Body of pancreas (tissue), 4 donors: ENCODE measurements at regions not wholly inside any gene's neighbourhood (a gene's known extent, or its start where the extent isn't known, plus 50 kb on each side); places are given as distances from the start of the nearest gene placed in this dataset.

ENCODE experiments used
- ATAC-seq: fragments of 150-250 bp; one replicate; pipeline ENCODE4 v1.9.1; 2016
- DNase-seq, 4 donors: peaks; one replicate each; pipeline ENCODE4 v3.0.0-alpha.2; 2019
- H3K27ac ChIP-seq, 4 donors: fragments of 200-600 bp; sonication (generic); 1 replicate in 3 of 4; 2 replicates in 1 of 4; pipeline versions ENCODE4 v1.5.1 to v1.6.1; 2016 to 2019; ENCODE audit warnings: mild to moderate bottlenecking in 1 of 4, mixed read lengths in 1 of 4, moderate library complexity in 1 of 4
- H3K27me3 ChIP-seq, 2 donors: fragments of 200-600 bp; sonication (generic); one replicate each; pipeline ENCODE4 v1.6.0; 2016; ENCODE audit warnings: mild to moderate bottlenecking in 1 of 2
- H3K36me3 ChIP-seq, 2 donors: fragments of 200-600 bp; sonication (generic); replicated peaks in 1 of 2; 2 replicates each; pipeline ENCODE4 v1.5.1; 2016; ENCODE audit warnings: low read depth in 2 of 2; ENCODE audit not compliant: insufficient read depth in 1 of 2
- H3K4me1 ChIP-seq: fragments of 200-600 bp; sonication (generic); one replicate; pipeline ENCODE4 v1.6.0; 2016
- H3K4me3 ChIP-seq, 2 donors: fragments of 200-600 bp; sonication (generic); 1 replicate in 1 of 2; 2 replicates in 1 of 2; pipeline ENCODE4 v1.5.1; 2016 to 2019
- H3K9me3 ChIP-seq, 3 donors: fragments of 200-600 bp; sonication (generic); 1 replicate in 2 of 3; 2 replicates in 1 of 3; pipeline ENCODE4 v1.5.1; 2016
- POLR2A ChIP-seq, 3 donors: fragments of 450-650 bp; IDR thresholded peaks; one replicate each; pipeline ENCODE4 v1.6.1; 2016; ENCODE audit warnings: antibody characterized with exemption in 3 of 3, mild to moderate bottlenecking in 2 of 3
- WGBS, 2 donors: methylation state at CpG; one replicate each; pipeline ENCODE4 v1.1.5; 2017; 5-methylcytosine and 5-hydroxymethylcytosine counted together
- intact Hi-C: fragments of 100-400 bp; cut with DNase I; formaldehyde crosslinking; loops from one replicate; pipeline ENCODE4 v1.15.1; 2023
- TF ChIP-seq, protein P1 (sequence below), 7 experiments: fragments of 450-650 bp in 4 of 7; fragments of 200-600 bp in 3 of 7; sonication (generic) in 3 of 7; IDR thresholded peaks; one replicate each; pipeline ENCODE4 v1.5.1; 2016 to 2019; ENCODE audit warnings: antibody characterized with exemption in 7 of 7

GRCh38 chr9:16342246-16343020 is 528.0 kb downstream of the BNC2 start:
- Histone ChIP-seq H3K36me3 (no peaks in the 10 kb centered on the region), H3K4me3 (no peak overlapping the region), H3K27ac (no peak overlapping the region), H3K4me1 (no peaks in the 10 kb centered on the region), H3K27me3 (no peaks in the 10 kb centered on the region), H3K9me3 (no peaks in the 10 kb centered on the region)
- WGBS, 2 donors = 70 to 77% methylated on average over 7 of the region's 7 CpGs
- ATAC-seq = no peak
- TF ChIP-seq, protein P1, sequence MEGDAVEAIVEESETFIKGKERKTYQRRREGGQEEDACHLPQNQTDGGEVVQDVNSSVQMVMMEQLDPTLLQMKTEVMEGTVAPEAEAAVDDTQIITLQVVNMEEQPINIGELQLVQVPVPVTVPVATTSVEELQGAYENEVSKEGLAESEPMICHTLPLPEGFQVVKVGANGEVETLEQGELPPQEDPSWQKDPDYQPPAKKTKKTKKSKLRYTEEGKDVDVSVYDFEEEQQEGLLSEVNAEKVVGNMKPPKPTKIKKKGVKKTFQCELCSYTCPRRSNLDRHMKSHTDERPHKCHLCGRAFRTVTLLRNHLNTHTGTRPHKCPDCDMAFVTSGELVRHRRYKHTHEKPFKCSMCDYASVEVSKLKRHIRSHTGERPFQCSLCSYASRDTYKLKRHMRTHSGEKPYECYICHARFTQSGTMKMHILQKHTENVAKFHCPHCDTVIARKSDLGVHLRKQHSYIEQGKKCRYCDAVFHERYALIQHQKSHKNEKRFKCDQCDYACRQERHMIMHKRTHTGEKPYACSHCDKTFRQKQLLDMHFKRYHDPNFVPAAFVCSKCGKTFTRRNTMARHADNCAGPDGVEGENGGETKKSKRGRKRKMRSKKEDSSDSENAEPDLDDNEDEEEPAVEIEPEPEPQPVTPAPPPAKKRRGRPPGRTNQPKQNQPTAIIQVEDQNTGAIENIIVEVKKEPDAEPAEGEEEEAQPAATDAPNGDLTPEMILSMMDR (IDR thresholded peaks at IDR 0.05) = no peak
- no peak for TF ChIP-seq POLR2A (IDR thresholded peaks at IDR 0.05)
- intact Hi-C loops = no loop called here
- DNase-seq = no peak

DNA sequence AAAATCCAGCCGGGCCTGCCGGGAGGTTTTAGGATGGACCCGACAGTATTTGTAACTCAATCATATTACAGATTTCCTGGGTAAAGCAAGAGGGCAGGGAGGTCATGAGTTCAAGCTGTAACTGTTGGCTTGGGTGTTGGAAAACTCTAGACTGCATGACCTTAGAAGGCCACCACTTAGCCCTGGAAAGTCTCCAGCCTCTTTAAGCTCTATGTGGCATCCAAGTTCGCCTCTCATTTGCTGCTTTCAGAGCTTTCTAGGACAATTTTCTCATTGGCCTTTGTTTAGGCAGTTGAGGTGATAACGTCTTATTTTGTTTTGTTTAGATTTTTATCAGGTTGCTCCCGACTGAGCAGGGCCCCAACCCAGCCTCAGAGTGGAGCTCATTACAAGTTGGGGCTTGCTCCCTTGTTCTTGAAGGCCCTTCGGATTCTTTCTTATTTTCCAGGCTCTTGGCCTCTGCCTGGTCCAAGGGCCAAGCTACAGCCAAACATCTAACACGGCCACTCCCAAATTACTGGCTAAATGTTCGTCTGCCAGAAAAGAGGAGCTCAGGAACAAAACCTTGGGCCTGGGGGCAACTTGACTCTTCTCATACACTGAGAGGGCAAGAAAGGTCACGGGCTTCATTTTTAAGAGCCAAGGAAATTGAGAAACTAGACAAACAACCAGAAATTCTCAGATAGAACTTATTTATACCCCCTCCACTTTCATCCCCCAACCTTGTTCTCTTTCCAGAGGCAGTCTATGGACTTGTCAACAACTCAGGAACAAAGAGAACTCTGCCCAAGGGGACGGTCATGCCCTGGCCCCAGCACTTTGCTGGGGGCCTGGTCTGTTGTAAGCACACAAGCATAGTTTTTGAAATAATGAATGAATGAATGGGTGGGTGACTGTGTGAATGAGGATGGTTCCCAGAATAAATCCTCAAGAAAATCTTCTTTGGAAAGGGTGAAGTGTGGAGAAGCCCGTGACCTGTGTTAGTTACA is 526.9 kb downstream of the BNC2 start:
- no peak overlapping the region for H3K27ac ChIP-seq
- H3K4me1 ChIP-seq = no peaks in the 10 kb centered on the region
- DNase-seq = no peak
- H3K9me3 ChIP-seq = no peaks in the 10 kb centered on the region
- H3K4me3 ChIP-seq = no peak overlapping the region
- no peak for TF ChIP-seq POLR2A (IDR thresholded peaks at IDR 0.05)
- TF ChIP-seq, protein P1 (IDR thresholded peaks at IDR 0.05) = no peak
- 68 to 71% methylated on average over 12 of the region's 12 CpGs for WGBS, 2 donors
- no peaks in the 10 kb centered on the region for H3K36me3 ChIP-seq
- no peaks in the 10 kb centered on the region for H3K27me3 ChIP-seq
- intact Hi-C loops = no loop called here
- ATAC-seq = no peak

GRCh38 chr9:16344343-16344742 is 526.1 kb downstream of the BNC2 start:
- no peak for ATAC-seq
- H3K4me3 ChIP-seq = no peak overlapping the region
- H3K9me3 ChIP-seq = no peaks in the 10 kb centered on the region
- 62 to 65% methylated on average over 6 of the region's 6 CpGs for WGBS, 2 donors
- no peak overlapping the region for H3K27ac ChIP-seq
- H3K27me3 ChIP-seq = no peaks in the 10 kb centered on the region
- no peaks in the 10 kb centered on the region for H3K4me1 ChIP-seq
- no peaks in the 10 kb centered on the region for H3K36me3 ChIP-seq
- no peak for DNase-seq
- intact Hi-C loops = no loop called here
- TF ChIP-seq, protein P1 (IDR thresholded peaks at IDR 0.05) = no peak
- TF ChIP-seq POLR2A (IDR thresholded peaks at IDR 0.05) = no peak

DNA sequence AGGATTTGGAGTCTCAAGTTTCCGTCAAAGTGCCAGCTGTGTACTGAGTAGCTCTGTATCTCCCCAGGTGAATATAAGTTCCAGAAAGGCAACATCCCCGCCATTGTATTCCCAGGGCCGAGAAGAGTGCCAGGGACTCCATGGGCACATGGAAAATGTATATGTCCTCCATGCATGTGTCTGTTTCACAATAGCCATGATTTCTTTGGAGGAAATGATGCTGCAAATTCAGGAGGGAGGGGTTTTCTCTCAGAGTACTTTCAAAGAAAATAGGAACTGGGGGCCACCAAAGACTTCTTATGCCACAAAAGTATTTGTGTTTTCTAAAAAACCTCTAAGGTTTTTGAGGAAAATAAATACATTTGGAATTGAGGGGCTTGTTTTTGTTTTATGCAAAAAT is 524.6 kb downstream of the BNC2 start:
- DNase-seq = no peak
- Histone ChIP-seq H3K27me3 (no peaks in the 10 kb centered on the region), H3K4me1 (no peaks in the 10 kb centered on the region), H3K9me3 (no peaks in the 10 kb centered on the region), H3K27ac (no peak overlapping the region), H3K36me3 (no peaks in the 10 kb centered on the region), H3K4me3 (no peak overlapping the region)
- ATAC-seq = no peak
- TF ChIP-seq, protein P1 (IDR thresholded peaks at IDR 0.05) = no peak
- no peak for TF ChIP-seq POLR2A (IDR thresholded peaks at IDR 0.05)
- 77 to 80% methylated on average over 3 of the region's 3 CpGs for WGBS, 2 donors
- intact Hi-C loops = no loop called here
